ENCODE measurements at regions not wholly inside any gene's neighbourhood (a gene's known extent, or its start where the extent isn't known, plus 50 kb on each side); places are given as distances from the start of the nearest gene placed in this dataset.

DNA sequence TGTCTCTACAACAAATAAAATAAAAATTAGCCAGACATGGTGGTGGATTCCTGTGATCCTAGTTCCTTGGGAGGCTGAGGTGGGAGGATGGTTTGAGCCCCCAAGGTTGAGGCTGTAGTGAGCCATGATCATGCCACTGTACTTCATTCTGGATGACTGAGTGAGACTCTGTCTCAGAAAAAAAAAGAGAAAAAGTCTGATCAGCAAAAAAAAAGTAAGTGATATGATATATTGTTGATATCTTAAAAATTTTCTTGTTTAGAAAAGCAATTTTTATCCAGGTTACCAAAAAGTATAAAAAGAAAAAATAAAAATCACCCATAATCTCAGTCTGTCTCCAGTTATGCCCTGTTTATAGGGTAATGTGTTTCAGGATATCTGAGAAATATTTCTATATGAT lies 251.4 kb downstream of the OTOL1 start:
- no peak overlapping the region for H3K4me3 ChIP-seq (ENCODE audit: low read length)
- TF ChIP-seq, protein P1, sequence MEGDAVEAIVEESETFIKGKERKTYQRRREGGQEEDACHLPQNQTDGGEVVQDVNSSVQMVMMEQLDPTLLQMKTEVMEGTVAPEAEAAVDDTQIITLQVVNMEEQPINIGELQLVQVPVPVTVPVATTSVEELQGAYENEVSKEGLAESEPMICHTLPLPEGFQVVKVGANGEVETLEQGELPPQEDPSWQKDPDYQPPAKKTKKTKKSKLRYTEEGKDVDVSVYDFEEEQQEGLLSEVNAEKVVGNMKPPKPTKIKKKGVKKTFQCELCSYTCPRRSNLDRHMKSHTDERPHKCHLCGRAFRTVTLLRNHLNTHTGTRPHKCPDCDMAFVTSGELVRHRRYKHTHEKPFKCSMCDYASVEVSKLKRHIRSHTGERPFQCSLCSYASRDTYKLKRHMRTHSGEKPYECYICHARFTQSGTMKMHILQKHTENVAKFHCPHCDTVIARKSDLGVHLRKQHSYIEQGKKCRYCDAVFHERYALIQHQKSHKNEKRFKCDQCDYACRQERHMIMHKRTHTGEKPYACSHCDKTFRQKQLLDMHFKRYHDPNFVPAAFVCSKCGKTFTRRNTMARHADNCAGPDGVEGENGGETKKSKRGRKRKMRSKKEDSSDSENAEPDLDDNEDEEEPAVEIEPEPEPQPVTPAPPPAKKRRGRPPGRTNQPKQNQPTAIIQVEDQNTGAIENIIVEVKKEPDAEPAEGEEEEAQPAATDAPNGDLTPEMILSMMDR (IDR thresholded peaks at IDR 0.05; ENCODE audit: insufficient read depth, low read depth, low read length, missing control alignments): no peak
- no peak for DNase-seq (ENCODE audit: low read depth)

DNA sequence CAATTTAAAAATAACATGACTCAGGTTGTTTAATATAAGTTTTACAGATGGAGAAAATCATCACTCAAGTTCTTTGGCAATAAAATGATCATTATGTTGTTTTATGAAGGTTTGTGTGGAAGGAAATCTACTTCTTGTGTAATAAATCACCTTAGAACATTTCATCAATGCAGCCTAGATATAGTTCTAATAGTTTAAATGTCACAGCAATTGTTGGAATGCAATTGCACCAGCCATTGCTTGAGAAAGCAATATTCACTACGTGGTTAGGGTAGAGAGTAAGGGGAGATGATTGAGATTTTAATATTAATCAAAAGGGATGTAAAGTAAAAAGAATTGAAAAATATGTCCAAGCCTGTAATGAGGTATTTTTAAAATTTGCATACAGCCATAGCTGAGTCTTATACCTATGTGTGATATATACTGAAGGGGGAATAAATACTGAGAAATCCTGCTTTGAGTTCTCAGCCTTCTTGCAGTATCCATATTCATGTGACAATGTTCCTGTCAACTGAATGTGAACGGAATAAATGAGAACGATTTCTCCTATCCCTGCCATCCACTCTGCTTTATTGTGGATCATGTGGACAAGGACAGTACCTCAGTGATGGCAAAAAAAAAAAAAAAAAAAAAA lies 257.9 kb downstream of the OTOL1 start:
- no peak for DNase-seq (ENCODE audit: low read depth)
- TF ChIP-seq, protein P1 (IDR thresholded peaks at IDR 0.05; ENCODE audit: insufficient read depth, low read depth, low read length, missing control alignments): no peak
- no peak overlapping the region for H3K4me3 ChIP-seq (ENCODE audit: low read length)

DNA sequence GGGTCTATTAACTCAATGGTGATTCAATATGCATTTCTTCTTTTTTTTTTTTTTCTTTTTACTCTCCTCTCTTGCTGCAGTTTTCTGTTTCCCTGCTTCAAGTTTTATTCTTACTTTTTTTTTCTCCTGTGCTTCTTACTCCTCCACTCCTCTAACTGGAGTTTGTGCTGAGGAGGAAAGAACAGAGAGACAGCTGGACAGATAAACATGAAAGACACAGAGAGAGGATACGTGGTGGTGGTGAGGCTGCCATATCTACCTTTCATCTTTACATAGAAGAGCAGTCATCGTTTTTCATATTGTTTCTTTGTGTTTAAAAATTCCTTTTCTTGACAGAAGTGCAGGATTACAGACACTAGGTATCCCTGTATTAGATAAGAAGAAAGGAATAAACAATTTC lies 262.8 kb downstream of the OTOL1 start:
- H3K4me3 ChIP-seq (ENCODE audit: low read length): no peak overlapping the region
- no peak for DNase-seq (ENCODE audit: low read depth)
- TF ChIP-seq, protein P1 (IDR thresholded peaks at IDR 0.05; ENCODE audit: insufficient read depth, low read depth, low read length, missing control alignments): no peak

DNA sequence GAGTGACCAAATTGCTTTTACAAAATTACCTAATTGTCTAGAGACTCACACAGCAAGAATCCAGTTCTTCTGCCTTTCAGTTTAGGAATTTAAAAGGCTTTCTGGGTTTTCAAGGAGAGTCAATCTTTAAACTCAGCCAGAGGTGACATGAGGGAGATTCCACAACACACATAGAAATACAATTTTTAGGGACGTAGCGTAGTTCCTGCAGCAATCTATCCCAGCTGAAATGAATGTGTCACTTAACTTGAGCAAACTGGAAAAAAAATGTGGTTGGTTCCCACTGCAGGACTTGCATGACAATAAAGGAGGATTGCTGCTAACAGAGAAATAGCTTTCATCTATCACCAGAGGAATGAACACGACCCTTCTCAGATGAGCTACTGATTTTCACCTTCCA lies 269.7 kb downstream of the OTOL1 start:
- H3K4me3 ChIP-seq (ENCODE audit: low read length): no peak overlapping the region
- DNase-seq (ENCODE audit: low read depth): no peak
- TF ChIP-seq, protein P1 (IDR thresholded peaks at IDR 0.05; ENCODE audit: insufficient read depth, low read depth, low read length, missing control alignments): no peak

DNA sequence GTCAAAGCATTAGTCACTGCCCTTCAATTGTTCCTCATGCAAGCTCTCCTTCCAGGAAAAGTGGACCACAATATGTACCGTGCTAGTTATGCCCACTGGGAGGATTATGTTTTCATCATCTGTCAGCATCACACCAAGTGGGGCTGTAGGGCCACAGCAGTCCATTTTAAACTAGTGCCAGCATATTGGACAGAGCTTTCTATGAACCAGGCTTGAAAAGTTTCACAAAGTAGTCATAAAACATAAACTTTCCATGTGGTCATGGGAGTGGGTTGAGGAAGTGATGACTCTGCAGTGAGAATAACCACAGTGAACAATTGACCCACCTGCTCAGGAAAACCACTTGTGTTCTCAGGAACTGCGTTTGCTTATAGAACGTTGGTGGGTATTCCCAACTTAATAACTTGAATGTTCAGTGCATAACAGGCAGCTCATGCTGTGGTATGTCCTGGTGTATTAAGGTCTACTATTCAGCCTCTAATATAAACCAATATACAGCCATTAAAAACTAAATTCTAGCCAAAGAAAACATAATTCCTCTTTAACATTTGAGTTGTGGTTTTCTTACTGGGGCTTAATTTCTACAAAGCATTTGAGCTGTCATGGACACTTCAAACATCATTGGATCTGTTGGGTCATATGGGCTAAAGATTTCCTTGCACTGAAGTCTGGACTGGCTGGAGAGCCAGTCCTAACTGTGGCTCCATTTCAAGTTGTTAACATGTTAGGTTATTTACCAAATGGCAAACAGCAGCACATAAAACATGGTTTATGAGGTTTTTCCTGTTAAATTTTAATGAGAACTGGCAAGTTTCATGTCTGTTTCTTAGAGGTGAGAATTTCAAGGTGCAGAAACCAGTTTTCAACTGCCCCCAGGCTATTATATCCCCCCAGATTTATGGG lies 274.1 kb downstream of the OTOL1 start:
- DNase-seq (ENCODE audit: low read depth): no peak
- no peak overlapping the region for H3K4me3 ChIP-seq (ENCODE audit: low read length)
- TF ChIP-seq, protein P1 (IDR thresholded peaks at IDR 0.05; ENCODE audit: insufficient read depth, low read depth, low read length, missing control alignments): no peak

DNA sequence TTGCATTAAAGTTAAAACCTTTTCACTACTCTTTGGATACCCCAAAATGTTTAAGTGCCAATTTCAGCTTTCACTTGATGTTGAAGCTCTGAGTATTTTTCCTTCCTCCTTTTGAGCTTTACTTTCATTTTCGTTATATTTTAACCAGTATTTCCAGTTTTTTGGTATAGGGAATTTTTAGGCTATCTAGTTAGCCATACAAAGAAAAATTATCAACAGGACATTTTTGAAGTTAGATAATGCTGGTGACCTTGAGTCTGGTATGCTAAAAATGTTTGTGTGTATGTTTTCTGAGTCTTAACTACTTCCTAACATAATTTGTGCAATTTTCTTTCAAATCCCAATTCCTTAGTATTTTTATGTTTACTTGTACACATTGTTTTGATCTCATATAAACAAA lies 284.8 kb downstream of the OTOL1 start:
- TF ChIP-seq, protein P1 (IDR thresholded peaks at IDR 0.05; ENCODE audit: insufficient read depth, low read depth, low read length, missing control alignments): no peak
- no peak for DNase-seq (ENCODE audit: low read depth)
- no peak overlapping the region for H3K4me3 ChIP-seq (ENCODE audit: low read length)

Data from epithelial cell of esophagus (primary cell).